AG08396 (cell line): ENCODE measurements at regions not wholly inside any gene's neighbourhood (a gene's known extent, or its start where the extent isn't known, plus 50 kb on each side); places are given as distances from the start of the nearest gene placed in this dataset.

ENCODE experiments used
- DNase-seq: peaks from one replicate; pipeline ENCODE4 v3.0.0; 2012; ENCODE audit warnings: low spot score, mixed read lengths

- no peak for DNase-seq
Observed at GRCh38 chr2:16216558-16216945, 276.2 kb downstream of the MYCN start.

DNA sequence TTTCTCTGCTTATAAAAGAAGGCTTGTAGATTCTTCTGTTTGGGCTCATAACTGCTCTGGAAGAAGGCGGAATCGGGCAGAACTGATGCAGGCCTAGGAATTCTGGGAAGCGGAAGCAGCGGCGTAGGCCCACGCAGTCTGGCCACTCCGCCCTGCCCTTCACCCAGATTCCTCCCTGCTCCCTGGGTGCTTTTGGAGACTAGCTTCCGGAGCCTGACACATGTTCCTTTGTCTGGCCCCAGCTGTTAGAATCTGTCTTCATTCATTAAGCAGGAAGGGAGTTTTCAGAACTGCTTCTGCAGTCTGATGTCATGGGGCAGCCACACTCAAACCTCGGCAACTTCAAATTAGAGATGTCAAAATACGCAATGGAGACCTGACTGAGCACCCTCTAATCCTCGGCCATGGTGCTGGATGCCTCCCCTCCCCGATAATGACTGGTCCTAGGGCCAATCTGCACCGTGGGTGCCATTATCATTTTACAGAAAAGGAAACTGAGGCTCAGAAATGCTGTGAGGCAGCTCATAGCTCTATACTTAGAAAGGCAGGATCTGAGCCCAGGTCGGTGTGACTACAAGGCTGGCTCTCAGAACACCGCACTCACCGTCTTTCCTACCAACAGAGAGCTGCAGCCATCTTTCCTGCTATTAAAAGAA lies 275.7 kb downstream of the MYCN start:
- no peak for DNase-seq

DNA sequence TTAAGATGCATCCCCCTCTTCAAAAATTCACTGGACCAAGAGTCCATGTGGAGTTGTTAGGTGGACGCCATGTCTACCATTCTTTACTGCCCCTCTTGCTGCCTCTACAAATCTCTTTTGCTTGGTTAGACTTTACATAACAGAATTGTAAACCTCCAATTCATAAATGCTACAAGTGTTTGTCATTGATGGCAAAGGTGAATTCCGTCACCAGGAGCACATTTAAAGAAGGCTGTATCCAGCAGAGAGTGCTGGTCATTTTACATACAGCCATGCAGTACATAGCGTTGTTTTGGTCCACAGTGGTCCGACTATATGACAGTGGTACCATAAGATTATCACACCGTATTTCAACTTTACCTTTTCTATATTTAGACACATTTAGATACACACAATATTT lies 274.5 kb downstream of the MYCN start:
- no peak for DNase-seq

GRCh38 chr2:16214391-16214790 lies 274.0 kb downstream of the MYCN start:
- DNase-seq: no peak

GRCh38 chr2:16212321-16212720 lies 272.0 kb downstream of the MYCN start:
- DNase-seq: no peak

- no peak for DNase-seq
Observed at GRCh38 chr2:16211341-16211740, 271.0 kb downstream of the MYCN start.

DNA sequence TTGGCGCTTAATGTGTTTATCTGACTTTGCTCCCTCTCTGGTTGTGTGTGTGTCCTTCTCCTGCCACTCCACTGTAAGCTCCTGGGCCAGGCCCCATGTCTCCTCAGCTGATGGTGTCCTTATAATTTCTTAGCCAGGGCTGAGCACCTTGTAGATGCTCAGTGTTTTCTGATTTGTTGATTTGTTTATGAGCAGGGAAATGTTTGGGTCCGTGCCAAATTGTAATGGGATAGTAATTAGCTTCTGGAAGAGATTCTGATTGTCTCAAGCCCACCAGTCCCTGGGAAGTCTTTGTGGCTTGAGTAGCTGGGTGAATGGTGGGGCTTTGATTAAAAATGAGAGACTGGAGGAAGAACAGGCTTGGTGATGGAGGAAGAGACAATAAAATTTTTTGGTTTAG lies 270.5 kb downstream of the MYCN start:
- no peak for DNase-seq

- DNase-seq: no peak
Observed at GRCh38 chr2:16209799-16210198, 269.4 kb downstream of the MYCN start.

GRCh38 chr2:16208921-16209320 lies 268.6 kb downstream of the MYCN start:
- DNase-seq: no peak

GRCh38 chr2:16208241-16208797 lies 268.0 kb downstream of the MYCN start:
- no peak for DNase-seq

GRCh38 chr2:16207611-16208010 lies 267.3 kb downstream of the MYCN start:
- no peak for DNase-seq

- no peak for DNase-seq
Observed at GRCh38 chr2:16207151-16207550, 266.8 kb downstream of the MYCN start.

- DNase-seq: no peak
Observed at GRCh38 chr2:16206191-16206944, 266.0 kb downstream of the MYCN start.

- DNase-seq: no peak
Observed at GRCh38 chr2:16205631-16206030, 265.3 kb downstream of the MYCN start.

- DNase-seq: no peak
Observed at GRCh38 chr2:16204886-16205620, 264.7 kb downstream of the MYCN start.

GRCh38 chr2:16204251-16204650 lies 263.9 kb downstream of the MYCN start:
- DNase-seq: no peak

- no peak for DNase-seq
Observed at GRCh38 chr2:16203691-16204090, 263.3 kb downstream of the MYCN start.

GRCh38 chr2:16203069-16203468 lies 262.7 kb downstream of the MYCN start:
- no peak for DNase-seq

DNA sequence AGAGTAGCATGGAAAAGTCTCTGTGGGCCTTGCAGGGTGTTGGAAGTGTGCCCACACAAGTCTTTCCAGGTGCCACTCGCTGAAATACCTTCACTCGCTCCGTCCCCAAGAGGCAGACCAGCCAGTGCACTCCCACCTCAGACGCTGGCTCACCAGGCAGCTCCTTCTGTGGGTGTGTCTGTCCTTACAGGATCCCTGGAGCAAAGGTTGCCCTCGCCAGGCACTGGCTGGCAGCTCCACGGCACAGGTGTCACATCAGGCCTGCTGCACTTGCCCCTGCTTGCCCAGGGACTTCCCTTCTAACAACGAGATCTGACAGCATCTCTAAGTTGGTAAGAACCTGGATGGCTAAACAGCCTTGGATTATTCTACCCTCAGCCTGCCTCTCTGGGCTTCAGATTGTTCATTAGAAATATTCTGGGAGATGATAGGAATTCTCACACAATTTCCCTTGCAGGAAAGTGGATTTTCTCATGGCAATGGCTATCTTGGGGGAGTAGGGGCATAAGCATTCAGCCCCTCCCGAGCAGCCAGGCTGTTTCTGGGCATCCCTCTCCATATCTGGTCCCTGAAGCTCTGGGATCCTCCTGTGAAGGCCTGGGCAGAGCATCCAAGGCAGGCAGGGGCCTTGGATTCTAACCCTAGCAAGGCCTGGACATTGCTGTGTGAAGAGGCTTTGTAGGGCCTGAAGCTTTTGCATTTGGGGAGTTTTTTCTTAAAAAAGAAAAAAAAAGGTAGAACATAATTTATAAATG lies 262.1 kb downstream of the MYCN start:
- no peak for DNase-seq

DNA sequence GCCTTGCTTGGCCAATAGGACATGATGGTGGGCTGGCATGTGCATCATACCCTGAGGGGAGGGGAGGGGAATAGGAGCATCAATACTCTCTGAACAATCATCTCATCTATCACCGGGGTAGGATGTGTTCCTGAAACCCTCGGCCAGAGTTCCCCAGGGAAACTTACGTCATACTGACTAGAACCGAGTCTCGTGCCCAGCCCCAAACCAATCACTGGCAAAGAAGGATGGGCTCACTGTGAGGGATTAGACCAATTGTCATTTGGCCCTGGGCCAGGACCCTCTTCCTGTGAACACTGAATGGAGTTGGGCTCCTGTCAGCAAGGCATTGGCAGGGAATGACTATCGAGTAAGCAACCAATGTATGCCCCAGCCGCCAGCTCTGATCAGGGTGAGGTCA lies 261.5 kb downstream of the MYCN start:
- no peak for DNase-seq

DNA sequence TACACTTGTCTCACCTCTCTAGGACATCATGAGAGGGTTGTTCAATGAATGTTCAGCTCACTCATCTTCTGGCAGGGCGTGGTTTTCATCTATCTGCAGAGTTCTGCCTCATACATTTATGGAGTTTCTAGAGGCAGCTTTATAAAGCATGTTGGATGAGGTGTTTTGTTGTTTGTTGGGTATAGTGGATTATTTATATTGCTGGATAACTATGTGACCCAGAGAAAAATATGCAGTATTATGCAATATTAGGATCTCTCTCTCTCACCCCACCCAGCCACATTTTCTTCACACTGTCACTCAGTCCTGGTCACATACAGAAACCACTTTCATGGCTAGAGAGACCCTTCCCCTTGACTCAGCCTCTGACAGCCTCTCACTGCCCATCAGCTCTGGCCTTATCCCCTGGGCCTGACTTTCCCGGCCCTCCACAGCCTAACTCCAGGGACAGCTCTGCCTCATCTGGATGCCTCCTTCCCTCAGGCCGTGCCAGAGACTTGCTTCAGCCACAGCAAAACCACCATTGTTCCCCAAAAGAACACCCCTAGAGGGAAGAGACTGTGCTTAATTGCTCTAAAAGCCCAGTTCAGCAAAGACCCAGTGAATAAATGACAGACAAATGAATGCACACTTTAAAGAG lies 260.3 kb downstream of the MYCN start:
- DNase-seq: no peak
